HG03060 (cell line): ENCODE measurements at regions not wholly inside any gene's neighbourhood (a gene's known extent, or its start where the extent isn't known, plus 50 kb on each side); places are given as distances from the start of the nearest gene placed in this dataset.

Source experiments
- ATAC-seq: cut with Tn5 transposase; IDR thresholded peaks from one replicate; pipeline ENCODE4 v1.9.1; 2021; ENCODE audit warnings: low read depth, moderate number of reproducible peaks; ENCODE audit not compliant: unreplicated experiment

DNA sequence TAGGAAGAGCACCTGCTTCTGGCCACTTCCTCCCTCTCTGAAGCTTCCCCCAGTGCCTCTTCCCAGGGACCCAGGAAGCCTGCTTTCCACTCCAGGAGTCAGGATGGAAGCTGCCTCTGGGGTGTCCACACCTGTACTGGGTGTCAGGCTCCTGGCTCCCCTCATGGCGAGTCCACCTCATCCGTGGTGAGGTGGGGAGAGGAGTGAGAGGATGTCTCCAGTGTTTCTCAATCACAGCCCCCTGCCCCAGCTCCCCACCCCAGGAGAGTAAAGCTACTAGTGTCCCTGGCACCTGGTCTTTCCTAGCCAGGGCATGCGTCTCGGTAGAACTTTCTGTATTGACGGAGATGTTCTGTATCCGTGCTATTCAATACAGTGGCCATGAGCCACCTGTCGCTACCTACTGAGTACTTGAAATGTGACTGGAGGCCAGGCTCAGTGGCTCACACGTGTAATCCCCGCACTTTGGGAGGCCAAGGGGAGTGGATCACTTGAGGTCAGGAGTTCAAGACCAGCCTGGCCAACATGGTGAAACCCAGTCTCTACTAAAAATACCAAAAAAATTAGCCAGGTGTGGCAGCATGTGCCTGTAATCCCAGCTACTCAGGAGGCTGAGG lies 171.2 kb upstream of the HAAO start:
- ATAC-seq, result no peak

DNA sequence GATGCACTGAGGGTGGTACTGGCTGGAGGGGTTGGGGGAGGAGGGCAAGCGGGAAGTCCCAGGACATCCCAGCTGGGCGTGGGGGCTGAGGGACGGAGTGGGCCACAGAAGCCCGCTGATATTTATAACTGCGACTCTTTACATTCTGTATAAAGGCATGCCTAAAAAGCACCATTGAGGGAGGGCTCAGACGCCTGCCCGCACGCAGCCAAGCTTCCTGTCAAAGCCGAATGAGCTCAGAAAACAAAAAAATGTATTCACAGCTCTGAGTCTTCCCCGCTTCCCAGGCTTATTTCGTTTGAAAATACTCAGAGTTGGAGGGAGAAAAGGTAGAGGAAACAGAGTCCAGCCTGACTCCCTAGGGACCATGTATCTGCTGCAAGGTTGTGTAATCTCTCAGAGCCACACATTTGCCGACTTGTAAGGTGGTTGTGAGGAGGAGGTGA lies 170.1 kb upstream of the HAAO start:
- no peak for ATAC-seq

DNA sequence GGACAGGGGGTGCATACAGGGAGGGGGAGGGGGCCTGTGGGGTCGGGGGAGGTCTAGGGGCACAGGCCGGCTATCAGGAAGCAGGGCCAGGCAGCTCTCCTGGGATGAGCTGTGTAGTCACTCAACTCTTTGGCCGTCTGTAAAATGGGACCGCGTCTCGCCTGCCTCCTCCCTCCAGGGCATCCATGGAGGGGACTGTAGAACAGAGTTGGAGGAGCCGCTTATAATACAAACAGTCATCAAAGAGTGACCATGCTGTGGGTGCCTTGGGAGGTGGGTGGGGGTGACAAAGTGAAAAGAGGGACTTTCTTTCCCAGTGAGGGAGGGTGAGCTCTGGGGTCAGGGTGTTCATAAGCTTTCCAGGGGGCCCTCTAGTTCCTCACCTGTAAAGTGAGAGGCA lies 169.6 kb upstream of the HAAO start:
- no peak for ATAC-seq

DNA sequence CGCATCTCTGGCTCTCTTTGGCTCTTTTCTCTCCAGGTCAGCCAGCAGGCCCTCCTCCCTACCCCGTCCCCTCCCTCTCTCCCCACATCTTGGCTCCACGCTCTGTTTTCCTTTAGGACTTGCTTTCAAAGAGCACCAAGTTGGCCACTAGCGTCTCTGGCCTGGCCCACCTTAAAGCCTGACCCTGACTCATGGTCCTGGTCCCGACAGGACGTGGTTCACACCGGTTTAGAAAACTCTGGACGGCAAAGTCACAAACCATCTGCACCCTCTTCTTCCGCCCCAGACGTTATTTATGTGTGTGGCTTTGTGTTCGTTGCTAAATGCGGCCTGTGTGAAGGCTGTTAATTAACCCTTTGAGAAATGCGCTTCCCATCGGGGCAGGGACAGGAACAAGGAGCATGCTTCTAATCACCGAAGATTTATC lies 169.0 kb upstream of the HAAO start:
- no peak for ATAC-seq

DNA sequence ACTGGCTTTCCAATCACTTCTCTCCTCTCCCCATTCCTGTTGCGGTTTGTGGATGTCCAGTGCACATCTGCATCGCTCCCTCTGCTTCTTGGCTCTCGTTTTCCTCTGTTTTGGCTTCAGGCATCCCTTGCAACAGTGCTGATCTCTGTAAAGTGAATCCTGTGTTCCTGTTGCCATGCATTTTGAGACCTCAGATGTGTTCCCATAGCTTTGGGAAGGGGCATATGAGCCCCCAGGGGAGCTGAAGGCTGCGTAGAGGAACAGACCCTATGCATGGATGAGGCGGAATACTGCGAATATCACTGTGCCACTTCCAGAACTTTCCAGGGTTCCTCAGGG lies 168.4 kb upstream of the HAAO start:
- no peak for ATAC-seq

DNA sequence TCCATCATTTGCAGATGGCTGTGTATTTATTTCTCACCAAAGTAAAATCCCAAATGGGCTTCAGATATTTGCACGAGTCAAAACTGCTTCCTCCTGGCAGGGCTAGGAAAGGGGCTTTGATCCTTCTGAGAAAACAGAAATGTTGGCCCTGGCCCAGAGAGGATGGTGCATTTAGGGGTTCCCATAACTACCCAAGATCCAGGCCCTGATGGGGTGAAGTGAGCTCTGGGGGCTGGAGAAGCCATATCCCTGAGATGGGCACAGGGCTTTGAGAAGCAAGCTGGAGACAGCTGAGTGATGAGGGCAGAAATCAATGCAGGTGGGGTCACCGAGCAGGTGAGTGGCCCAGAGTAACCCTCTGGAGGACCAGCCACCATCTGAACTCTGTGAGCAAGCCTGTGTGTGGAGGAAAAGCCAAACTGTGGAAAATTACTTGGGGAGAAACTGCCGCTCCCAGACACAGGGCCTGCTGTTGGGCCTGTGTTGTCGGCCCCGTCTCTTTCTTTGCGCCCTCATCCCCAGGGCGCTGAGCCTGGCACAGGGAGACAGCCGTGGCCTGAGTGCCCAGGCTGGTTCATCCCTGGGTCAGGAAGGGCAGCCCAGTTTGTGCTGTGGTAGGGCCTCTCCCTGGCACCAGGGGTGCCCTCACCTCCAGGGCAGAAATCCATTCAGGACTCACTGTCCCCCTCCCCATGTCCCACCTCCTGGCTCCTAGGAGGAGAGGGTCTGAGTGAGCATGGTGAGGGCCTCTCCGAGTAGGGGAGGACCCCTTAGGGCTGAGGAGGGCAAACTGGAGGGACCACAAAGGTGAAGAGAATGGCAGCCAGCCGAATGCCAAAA lies 167.8 kb upstream of the HAAO start:
- ATAC-seq, result no peak

DNA sequence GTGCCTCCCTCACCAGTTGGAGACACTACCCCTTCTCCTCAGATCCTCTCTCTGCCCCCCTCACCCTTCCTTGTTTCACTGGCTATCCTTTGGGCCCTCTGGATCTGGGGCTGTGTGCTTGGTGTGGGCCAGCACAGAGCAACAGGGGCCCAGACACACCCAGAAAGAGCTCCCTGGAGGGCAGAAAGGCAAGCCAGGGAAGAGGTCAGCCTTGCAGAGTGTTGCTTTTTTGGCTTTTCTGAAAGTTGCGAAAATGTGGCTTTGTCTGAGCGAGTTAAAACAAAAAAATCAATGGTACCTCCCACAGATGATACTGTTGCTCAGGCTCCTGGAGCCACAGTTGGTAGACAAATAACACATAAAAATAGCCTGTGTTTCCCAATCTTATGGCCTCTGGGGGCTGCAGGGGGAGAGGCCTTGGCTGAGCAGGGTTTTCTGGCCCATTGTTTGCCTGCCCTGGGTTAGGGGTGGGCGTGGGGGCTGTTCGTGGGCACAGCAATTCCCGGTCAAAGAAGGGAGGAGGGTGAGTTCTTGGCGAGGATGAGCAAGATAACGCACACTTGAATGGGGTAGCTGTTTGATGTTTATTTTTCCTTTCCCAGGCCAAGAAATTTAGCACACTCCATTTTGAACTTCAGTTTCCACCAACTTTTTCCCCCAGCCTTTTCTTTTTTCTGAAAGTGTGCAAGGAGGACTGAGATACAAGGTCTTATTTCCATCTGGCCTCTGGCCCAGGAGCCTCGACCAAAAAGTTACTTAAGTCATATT lies 167.0 kb upstream of the HAAO start:
- no peak for ATAC-seq

DNA sequence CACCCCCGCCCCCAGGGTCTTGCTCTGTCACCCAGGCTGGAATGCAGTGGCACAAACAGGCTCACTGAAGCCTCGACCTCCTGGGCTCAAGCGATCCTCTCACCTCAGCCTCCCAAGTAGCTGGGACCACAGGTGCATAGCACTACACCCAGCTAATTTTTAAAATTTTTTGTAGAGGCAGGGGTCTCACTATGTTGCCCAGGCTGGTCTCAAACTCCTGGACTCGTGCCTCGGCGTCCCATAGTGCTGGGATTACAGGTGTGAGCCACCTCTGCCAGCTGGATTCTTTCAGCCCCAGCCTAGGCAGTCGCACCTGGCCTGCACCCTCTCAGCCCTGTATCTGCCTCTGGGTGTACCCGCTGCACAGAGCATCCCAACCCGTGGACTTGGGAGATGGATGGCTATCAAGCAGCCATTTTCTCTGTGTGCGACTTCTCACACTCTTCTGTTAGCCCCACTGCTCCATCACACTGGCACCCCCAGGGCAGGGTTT lies 166.4 kb upstream of the HAAO start:
- ATAC-seq, result no peak

DNA sequence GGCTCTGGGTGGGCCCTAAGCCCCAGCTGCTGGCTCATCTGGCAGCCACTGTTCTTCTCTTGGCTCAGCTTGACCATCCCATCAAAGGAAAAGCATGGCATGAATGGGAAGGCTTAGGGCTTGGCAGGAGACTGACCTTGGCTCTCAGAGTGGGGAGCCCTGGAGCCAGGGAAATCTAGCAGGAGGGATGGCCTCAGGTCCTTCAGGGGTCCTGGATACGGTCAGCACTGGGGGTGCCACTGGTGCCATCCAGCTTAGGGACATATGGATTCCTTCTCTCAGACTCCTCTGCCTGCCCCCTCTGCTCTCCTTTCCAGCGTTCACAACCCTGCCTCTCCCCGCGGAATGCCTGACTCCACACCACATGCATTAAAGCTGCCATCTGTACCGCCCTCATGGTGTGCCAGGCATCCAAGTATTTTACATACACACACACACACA lies 165.5 kb upstream of the HAAO start:
- no peak for ATAC-seq

DNA sequence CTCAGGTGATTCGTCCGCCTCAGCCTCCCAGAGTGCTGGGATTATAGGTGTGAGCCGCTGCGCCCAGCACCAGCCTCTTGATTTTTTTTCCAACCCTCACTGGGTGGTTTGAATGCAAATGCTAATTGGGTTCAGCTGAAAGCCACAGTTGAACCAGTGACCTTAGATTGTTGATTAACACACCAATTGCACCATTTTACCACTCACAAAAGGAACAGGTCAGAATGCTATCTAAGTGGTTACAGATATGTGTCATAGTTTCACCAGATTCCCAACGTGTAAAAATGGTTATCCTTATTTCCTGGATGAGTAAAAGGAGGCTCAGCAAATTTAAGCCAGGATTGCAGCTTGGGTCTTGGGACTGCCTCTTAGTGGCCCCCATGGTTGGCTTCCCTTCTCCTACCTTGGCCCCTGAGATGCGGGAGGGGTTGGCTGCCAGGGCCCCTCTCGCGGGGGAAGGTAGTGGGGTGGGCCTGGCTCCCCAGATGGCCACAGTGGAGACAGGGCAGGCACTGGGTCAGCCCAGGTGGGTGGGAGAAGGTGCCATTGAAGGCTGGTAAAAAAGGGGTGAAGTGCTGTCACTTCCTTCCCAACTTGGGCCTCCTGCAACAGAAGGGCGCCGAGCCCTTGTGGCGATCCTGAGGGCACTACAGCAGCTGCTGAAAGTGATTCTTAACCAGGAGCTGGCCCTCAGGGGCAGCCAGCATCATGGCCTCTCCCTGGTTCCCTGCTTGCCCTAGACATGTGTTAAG lies 164.9 kb upstream of the HAAO start:
- no peak for ATAC-seq

DNA sequence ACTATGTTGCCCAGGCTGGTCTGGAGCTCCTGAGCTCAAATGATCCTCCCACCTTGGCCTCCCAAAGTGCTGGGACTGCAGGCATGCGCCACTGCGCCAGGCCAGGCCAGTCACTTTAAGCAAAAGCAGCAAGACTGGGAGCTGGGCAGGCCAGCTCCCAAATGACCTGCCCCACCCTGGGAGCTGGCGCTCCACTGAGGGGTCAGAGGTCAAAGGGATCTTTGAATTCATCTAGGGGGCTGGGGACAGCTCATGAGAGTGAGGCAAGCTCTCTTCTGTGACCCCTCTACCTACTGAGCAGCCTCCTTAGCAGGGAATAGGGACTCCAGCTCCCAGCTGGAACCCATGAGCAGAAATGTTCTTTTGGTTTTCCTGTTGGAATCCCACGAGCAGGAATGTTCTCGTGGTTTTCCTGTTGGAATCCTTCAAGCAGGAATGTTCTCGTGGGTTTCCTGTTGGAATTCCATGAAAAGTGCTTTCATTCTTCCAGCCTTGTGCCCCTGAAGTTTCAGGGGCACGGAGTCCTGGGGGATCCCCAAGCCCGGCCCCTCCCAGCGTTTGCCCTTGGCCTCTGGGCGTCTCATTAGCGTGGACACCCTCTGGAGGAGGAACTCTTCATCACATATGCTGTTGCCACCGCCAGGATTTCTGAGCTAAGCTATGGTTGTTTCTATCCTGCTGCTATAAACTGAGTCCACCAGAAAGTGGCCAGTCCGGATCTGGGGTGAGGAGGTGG lies 162.0 kb upstream of the HAAO start:
- ATAC-seq, result no peak

DNA sequence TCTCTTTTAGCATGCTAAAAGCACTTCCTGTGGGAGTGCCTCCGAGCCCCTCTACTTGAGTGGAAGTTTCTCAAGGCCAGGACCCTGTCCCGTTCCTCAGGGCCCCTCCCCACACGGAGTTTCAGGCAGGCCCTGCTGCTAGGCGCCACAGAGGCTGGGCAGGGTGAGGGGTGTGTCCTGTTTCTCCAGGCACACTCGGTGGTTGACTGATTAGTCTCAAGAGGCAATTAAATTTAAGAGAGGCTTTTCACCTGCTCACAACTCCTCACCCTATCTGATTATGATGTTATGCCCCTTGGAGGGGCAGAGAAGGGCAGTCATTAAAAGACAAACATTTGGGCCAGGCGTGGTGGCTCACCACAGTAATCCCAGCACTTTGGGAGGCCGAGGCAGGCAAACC lies 160.8 kb upstream of the HAAO start:
- ATAC-seq, result no peak

DNA sequence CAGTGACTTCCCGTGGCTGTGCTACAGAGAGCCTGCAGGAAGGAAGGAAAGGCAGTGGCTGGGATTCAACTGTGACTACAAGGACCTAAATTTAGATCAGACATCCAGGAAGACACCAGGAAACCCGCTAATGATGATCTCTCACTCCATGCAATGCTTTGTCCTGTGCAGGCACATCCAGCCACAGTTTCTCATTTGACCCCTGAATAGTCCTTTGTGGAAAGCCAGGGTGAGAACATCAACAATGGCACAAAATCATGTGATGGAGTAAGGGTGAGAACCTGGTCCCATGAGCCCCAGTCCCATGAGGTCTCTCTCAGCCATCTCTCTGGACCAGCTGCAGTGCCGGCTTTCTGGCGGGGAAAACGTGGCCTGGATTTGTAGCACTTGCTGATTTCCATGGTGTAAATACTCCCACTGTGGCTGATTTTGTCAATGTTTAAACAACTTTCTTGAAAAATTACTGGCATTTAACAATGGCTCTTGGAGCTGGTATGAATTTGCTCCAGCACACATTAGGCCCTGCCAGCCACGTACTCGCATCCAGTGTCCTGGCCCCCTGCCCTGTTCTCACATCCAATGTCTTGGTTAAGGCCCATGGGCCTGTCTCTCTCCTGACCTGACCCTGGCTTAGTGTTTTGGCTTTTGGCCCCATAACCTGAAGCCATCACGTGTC lies 159.0 kb upstream of the HAAO start:
- no peak for ATAC-seq

DNA sequence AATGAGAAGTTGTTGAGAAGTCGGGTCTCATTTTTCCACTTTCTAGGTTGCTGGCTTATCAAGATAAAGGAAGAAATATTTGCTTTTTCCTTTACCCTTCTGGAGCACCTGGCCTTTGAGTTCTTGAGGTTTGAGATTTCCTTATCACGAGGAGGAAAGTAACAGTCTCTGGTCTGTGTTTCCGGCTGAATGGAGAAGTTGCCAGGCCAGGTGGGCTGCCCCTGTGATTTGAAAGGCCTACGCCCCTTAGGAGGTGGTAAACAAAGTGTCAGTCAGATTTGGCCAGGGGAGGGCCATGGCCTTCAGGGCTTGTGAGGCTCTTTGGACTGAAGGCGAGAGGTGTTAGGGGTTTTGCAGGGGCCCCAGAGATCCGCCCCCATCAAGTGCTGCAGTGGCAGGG lies 156.7 kb upstream of the HAAO start:
- ATAC-seq, result no peak

DNA sequence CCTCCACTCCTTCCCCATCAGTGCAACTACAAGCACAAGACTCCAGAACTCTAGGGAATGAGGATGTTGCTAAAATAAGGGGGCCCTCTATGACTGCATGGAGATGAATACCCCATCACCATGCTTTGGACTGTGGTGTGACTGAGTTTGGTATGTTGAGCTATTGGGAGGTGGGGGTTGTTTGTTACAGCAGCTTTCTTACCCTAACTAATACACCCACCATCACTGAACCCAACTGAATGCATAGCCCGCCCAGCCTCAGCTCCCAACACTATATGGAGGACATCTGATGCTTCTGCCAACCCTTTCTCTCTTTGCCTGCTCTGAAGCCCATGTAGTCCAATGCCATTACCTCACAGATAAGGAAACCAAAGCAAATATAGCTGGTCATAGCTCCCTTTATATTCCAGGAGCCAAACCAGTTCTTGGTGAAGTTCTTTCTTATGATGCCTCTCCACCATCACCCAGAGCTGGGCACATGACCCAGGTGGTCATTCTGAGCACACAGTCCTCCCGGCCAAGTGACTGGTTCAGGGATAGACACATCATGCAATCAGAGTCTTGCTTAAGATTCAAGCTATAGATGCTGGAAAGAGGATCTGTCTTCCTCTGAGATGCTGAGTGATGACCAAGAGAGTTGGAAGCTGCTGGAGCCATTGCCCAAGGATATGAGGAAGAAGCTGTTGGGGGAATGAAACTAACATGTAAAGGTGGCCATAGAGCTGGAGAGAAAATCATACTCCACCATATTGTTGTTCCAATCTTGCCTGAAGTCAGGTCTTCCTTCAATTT lies 155.6 kb upstream of the HAAO start:
- ATAC-seq, result no peak

DNA sequence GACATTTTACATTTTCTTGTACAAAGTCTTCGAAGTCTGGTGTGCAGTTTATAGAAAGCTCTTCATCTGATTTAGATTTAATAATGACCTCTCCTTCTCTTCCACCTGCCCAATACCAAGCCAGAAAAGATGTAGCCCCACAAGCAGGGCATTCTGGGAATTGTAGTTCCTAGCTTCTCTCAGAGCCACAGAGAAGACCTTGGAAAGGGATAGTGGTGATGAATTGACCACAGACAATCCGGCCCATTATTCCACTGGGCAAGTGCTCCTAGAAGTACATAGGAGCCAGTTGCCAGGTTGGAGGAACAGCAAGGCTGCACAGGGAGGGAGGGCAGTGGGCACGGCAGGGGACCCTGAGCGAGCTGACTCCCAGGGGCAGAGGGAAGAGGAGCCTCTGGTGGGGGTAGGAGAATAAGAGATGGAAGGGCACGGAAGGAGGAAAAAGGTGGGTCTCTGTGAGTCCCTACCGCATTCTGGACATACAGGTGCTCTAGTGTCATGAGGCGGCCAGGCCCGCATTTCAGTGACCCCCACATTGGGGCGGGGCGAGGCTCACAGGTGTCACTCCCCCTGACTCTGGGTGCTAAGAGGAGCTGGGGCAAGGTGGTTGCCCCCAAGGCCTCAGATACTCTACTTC lies 152.5 kb upstream of the HAAO start:
- no peak for ATAC-seq

DNA sequence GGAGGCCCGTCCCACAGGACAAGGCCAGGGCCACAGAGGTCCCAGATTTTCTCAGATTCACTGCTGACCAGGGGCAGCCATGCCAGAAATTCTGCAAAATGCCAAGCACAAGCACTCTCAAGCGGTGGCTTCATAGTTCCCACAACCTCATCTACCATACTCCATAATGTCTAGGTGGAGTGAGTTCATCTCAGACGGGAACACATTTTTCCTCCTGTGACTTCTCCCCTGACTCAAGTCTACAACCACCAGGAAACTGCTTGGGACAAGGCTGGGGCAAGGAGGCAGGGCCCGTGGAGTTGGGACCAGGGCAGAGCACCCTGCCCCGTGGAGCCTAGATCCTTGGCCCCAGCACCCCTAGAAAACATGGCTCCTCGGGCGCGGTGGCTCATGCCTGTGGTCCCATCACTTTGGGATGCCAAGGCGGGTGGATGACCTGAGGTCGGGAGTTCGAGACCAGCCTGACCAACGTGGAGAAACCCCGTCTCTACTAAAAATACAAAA lies 150.7 kb upstream of the HAAO start:
- ATAC-seq, result no peak
